Inferior parietal cortex (tissue), 1 donor: ENCODE measurements at regions not wholly inside any gene's neighbourhood (a gene's known extent, or its start where the extent isn't known, plus 50 kb on each side); places are given as distances from the start of the nearest gene placed in this dataset.

Source experiments
- DNase-seq: peaks from one replicate; pipeline ENCODE4 v3.0.0-alpha.2; 2016; ENCODE audit errors: extremely low spot score

GRCh38 chr16:85375282-85375681, 237.8 kb upstream of the GSE1 start:
- DNase-seq, result no peak

DNA sequence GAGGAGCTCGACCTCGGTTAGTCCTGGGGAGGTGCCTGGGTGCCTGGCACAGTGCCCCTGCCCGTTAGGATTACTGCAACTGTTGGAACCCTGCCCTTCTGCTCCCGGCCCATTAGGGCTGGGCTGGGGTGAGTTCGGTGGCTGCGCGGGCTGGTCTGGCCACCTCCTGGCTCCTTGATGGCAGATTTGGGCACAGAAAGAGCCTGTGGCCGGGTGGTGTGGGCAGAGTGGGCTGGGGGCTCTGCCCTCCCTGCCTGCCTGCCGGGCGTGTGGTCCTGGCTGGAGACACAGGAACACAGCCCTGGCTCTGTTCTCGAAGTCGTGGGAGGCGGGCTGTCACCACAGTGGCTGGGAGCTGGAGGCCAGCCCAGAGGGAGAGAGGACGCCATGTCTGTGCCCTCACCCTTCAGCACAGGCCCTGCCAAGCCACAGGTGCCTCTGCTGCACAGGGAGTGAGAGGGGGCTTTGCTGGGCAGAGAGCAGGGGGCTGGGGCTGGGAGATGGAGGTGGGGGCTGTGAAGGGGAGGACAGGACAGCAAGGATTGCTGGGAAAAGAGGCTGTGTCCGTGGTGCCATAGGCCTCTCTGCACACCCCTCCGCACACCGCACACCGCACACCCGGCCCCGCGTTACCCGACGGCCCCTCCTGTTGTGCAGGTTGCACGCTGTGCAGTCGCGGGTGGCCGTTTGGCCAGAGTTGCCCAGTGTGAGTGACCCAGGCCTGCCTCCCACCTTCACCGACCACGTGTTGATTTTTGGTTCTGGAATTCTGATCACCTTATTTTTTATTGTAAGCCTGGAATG, 236.6 kb upstream of the GSE1 start:
- no peak for DNase-seq

DNA sequence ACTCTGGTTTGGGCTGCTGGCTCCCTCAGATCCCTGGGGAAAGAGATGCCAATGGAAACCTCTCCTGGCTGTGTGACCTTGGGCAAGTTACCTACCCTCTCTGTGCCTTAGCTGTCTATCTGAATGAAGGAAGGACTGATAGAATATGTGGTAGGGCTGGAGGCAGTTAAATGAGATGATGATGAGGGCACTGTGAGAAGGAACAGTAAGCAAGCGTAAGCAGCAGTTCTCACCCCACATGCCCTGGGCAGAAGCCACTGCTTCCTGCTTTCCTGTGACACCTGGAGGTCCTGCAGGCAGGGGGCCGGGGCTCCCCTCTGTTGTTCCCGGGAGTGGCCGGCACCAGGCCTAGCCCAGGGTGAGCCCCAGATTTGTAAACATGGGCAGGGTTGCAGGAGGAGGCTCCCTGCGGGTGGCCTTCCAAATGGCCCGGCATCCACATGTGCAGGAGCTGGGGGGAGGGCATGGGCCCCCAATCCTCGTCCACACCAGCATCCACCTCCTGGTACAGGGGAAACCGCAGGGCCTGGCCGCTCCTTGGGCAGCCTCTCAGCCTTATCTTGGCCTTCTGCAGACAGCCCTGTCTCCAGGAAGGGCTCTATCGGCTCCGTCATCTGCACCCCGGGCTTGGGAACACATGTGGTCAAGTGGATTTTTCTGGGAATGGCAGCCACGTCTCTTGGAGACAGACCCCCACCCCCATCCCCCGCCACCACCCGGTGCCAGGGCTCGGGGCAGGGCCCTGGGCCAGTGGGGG, 235.6 kb upstream of the GSE1 start:
- DNase-seq, result no peak

DNA sequence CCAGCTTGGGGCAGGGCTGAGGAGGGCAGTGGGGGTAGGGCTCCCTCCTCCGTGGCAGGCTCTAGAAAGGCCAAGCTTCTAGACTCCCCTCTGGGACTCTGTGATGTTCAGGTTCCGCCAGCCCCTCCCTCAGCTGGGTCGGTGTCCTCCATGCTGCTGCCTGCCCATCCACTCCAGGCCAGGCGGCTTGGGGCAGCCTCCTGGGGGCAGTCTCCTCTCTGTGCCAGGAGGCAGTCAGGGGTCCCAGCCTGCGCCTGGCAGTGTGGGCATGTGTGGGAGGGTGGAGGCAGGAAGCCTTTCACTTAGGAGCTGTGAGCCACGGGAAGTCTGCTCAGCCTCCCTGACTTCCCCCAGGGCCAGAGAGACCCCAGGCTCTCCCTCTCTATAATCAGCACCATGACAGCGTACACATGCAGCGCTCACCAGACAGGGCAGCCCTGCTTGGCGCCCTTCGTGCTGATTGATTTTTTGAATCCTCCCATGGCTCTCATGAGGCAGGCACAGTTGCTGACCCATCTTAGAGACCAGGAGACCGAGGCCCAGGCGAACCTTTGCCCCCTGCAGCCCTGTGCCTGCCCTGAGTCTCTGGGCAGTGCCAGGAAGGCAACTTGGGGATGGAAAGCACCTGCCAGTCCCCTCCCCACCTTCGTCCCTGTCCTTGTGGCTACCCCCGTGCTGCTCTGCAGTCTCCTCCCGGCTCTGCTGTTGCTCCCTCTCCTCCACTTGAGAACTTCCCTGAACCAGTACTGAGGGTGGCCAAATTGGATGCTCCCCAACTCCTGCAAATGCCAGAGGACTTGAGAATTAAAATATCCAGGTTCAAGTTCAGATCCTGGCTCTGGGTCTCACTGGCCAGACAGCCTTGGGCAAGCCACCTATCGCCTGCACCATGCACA, 234.7 kb upstream of the GSE1 start:
- DNase-seq, result no peak

- DNase-seq, result no peak
Measured at GRCh38 chr16:85379041-85380001, 233.8 kb upstream of the GSE1 start.

DNA sequence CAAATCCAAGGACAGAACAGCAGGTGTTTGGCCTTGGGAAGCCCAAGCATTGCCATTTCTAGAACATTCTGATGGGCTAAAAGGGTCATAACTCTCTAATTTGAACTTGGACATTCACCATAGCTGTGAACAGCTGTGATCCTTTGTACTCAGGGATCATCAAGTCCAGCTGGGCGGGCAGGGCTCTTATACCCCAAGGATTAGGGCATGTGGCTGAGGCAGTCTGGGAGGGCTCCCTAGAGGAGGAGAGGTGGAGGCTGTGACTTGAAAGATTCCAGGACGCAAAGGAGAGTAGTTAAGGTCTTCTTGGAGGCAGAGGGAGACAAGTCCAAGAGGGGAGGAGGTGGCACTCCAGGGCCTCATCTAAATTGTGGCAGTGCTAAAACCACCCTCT, 233.1 kb upstream of the GSE1 start:
- no peak for DNase-seq

- no peak for DNase-seq
Measured at GRCh38 chr16:85380905-85381737, 232.0 kb upstream of the GSE1 start.

DNA sequence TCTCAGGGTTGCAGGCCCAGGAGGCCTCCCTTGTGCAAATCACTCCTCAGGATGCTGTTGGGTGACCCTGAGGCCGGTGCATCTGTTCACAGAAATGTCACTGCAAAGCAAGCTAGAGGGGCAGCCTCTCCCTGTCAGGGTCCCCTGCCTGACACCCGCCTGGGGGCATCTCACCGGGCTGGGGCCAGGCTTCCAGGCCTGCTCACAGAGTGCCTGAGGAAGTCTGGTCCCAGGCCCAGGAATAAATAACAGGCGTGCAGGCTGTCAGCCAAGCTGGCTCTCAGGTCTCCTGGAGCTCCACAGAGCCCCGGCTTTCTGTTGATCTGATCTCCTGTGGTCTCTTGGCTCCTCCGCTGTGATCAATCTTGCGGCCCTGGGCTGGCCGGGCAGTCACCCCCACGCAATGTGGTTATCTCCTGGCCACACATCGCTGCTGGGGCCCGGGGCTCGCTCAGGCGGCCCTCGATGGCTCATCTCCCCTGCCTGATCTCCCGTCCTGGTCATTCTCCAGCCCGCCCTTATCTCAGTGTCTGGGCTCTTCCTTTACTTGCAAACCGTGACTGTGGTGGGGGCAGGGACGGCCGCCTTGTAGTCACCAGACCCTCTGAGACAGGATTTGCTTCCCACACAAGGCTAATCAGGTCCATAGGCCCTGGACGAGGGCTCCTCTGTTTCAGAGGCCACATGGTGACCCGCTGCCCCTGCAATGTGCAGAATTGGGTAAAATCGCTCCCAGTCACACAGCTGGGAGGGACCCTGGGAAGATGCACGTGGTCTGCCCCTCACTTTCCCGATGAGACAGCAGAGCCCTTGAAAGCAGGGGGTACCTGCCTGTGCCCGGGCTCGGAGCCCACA, 231.2 kb upstream of the GSE1 start:
- peak; percentile 47 for DNase-seq

DNA sequence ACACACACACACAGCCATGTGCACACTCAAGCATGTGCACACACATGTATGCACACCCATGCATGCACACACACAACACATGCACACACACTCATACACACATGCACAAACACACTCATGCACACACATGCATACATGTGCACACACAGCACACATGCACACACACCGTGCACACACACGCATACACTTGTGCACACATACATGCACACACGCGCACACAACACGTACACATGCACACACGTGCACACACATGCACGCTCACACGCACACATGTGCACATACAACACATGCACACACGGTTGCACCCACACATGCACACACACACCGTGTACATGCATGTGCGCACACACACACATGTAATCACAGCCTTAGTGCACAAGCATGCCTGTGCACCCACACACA, 230.4 kb upstream of the GSE1 start:
- no peak for DNase-seq

DNA sequence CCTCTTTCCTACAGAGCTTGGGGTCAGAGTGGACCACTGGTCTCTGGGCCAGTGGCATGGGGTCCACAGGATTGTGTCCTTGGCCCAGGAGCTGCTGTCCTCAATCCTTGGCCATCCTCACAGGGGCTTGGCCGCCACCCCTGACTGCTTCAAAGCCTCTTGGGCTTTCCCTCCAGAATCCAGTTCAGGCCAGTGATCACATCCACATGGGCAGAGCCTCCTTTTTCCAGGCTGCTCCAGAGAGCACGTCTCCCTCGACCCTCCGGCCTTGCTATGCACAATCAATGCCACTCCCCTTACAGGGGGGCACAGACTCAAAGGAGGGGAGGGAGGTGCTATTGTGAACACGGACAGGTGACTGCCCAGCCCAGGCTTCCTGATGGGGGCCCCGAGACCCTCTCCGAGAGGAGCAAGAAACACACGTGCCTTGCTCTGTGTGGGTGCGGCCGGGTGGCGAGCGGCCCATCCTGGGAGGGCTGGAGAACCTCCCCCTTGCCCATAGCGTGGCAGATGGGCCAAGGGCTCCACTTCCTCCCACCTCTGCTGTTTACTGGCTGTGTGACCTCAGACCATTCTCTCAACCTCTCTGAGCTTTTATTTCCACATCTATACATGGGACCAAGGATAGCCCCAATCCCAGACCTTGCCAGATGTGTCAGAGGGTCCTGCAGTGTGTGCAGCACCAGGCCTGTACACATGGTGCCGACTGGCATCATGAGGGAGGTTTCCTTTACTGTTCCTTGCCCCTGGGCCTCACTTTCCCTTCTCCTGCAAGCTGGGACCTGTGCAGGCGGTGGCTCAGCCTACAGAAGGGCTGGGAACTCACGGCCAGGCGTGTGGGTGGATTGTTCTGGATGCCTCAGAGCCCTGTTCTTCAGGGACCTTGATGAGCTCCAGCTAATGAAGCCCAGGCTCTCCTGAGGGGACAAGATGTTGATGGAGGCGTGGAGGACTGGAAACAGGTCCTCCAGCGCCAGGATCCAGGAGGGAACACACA, 229.0 kb upstream of the GSE1 start:
- DNase-seq, result no peak

- no peak for DNase-seq
Measured at GRCh38 chr16:85384833-85385462, 228.2 kb upstream of the GSE1 start.

GRCh38 chr16:85385463-85386331, 227.4 kb upstream of the GSE1 start:
- no peak for DNase-seq

DNA sequence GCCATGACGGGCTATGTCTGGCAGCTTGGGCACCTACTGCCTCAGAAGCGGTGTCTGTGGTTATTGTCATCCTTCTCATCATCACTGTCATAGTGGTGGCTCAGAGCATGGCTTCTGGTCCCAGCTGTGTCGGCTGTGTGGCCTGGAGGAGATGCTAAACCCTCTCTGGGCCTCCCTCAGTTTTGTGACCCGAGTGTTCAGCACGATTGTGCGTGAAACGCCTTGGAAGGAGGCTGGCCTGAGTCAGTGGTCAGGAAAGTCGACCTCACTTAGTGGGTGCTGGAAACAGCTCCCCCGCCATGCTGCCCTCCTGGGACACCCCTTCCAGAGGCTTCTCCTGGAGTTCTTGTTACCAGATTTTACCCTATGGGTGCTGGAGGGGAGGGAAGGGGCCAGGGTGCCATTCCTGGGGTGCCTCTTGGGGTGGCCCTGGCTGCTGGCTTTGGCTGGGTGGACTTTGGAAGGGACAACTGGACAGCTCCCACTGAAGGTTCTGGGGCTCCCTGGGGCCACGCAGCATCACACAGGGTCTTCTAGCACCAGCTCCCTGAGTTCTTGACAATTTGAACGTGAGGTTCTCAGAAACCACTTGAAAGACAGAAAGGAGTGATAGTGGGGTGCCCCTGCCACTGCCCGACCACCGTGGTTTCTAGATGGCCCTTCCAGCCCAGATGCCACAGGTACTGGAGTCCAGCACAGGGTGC, 226.5 kb upstream of the GSE1 start:
- no peak for DNase-seq

DNA sequence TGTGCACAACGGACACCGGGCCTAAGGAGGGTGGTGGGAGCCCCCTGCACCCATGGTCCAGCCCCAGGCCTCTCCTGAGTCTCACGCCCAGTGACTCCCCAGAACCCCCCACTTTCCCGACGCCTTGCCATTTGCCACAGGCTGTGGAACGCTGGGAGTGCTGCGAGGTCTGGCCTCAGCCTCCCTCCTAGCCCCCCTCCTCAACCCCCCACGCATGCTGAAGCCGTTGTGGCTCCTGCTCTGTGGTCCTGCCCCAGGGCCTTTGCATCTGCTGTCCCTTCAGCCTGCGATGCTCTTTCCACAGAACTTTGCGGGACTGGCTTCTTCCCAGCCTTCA, 226.0 kb upstream of the GSE1 start:
- DNase-seq, result no peak

DNA sequence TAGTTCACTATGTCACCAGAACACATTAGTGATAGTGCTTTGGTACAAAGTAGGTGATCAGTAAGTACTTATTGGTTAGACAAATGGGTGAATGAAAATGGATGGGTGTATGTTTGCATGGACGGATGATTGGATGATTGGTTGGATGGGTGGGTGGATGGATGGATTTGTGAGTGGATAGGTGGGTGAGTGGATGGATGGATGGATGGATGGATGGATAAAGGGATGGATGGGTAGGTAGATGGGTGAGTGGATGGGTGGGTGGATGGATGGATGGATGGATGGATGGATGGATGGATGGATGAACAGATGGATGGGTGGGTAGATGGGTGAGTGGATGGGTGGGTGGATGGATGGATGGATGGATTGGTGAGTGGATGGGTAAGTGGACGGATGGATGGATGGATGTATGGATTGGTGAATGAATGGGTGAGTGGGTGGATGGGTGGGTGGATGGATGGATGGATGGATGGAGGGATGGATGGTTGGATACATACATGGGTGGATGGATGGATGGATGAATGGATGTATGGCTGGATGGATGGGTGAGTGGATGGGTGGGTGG, 225.3 kb upstream of the GSE1 start:
- no peak for DNase-seq
